T-helper 2 cell treated with Interferon-gamma antibody and Interleukin-4, amounts not matched to agents 5 μg/mL and 100 μg/mL, for 36 hours (primary cell): ENCODE measurements at regions not wholly inside any gene's neighbourhood (a gene's known extent, or its start where the extent isn't known, plus 50 kb on each side); places are given as distances from the start of the nearest gene placed in this dataset.
"Not testable (repeated sequence)": the region's sequence is repeated elsewhere in the genome, so short reads cannot be mapped to it uniquely, and the experiment has no call there.

Source experiments
- DNase-seq: peaks from one replicate; pipeline ENCODE4 v3.0.0; 2021; ENCODE audit warnings: low spot score
- H3K27ac Mint-ChIP-seq: one replicate; pipeline ENCODE4 v1.8.0; 2021; ENCODE audit warnings: mild to moderate bottlenecking, mixed read lengths
- H3K27me3 Mint-ChIP-seq: one replicate; pipeline ENCODE4 v1.8.0; 2021; ENCODE audit warnings: low read depth, mixed read lengths
- H3K36me3 Mint-ChIP-seq: one replicate; pipeline ENCODE4 v1.8.0; 2021; ENCODE audit warnings: low read depth, mixed read lengths
- H3K4me1 Mint-ChIP-seq: one replicate; pipeline ENCODE4 v1.8.0; 2021; ENCODE audit warnings: low read depth, mixed read lengths
- H3K4me3 Mint-ChIP-seq: one replicate; pipeline ENCODE4 v1.8.0; 2022; ENCODE audit warnings: mild to moderate bottlenecking, moderate library complexity, mixed read lengths
- H3K9me3 Mint-ChIP-seq: one replicate; pipeline ENCODE4 v1.8.0; 2021; ENCODE audit warnings: mixed read lengths

- H3K36me3 Mint-ChIP-seq: no peaks in the 10 kb centered on the region
- no peaks in the 10 kb centered on the region for H3K27me3 Mint-ChIP-seq
- H3K9me3 Mint-ChIP-seq: no peaks in the 10 kb centered on the region
- H3K27ac Mint-ChIP-seq: no peak overlapping the region
- DNase-seq: no peak
- peaks cover 4% of the 10 kb centered on the region for H3K4me1 Mint-ChIP-seq
- H3K4me3 Mint-ChIP-seq: no peak overlapping the region
Measured at GRCh38 chr6:146917979-146918378, 286.2 kb upstream of the STXBP5 start.

- no peaks in the 10 kb centered on the region for H3K9me3 Mint-ChIP-seq
- H3K4me3 Mint-ChIP-seq: no peak overlapping the region
- H3K36me3 Mint-ChIP-seq: no peaks in the 10 kb centered on the region
- DNase-seq: no peak
- H3K27me3 Mint-ChIP-seq: no peaks in the 10 kb centered on the region
- no peak overlapping the region for H3K27ac Mint-ChIP-seq
- H3K4me1 Mint-ChIP-seq: peaks cover 1% of the 10 kb centered on the region
Measured at GRCh38 chr6:146919017-146919416, 285.2 kb upstream of the STXBP5 start.

- no peaks in the 10 kb centered on the region for H3K4me1 Mint-ChIP-seq
- no peaks in the 10 kb centered on the region for H3K9me3 Mint-ChIP-seq
- no peak overlapping the region for H3K27ac Mint-ChIP-seq
- H3K36me3 Mint-ChIP-seq: no peaks in the 10 kb centered on the region
- no peak overlapping the region for H3K4me3 Mint-ChIP-seq
- no peaks in the 10 kb centered on the region for H3K27me3 Mint-ChIP-seq
- no peak for DNase-seq
Measured at GRCh38 chr6:146923205-146923833, 280.9 kb upstream of the STXBP5 start.

GRCh38 chr6:146925846-146926245, 278.4 kb upstream of the STXBP5 start:
- H3K27ac Mint-ChIP-seq: no peak overlapping the region
- no peaks in the 10 kb centered on the region for H3K36me3 Mint-ChIP-seq
- H3K4me1 Mint-ChIP-seq: no peaks in the 10 kb centered on the region
- no peaks in the 10 kb centered on the region for H3K9me3 Mint-ChIP-seq
- H3K27me3 Mint-ChIP-seq: no peaks in the 10 kb centered on the region
- no peak overlapping the region for H3K4me3 Mint-ChIP-seq
- no peak for DNase-seq

GRCh38 chr6:146928503-146928902, 275.7 kb upstream of the STXBP5 start:
- H3K9me3 Mint-ChIP-seq: no peaks in the 10 kb centered on the region
- H3K36me3 Mint-ChIP-seq: no peaks in the 10 kb centered on the region
- H3K4me3 Mint-ChIP-seq: no peak overlapping the region
- no peak overlapping the region for H3K27ac Mint-ChIP-seq
- DNase-seq: no peak
- H3K27me3 Mint-ChIP-seq: no peaks in the 10 kb centered on the region
- no peaks in the 10 kb centered on the region for H3K4me1 Mint-ChIP-seq

- Mint-ChIP-seq H3K27ac (no peak overlapping the region), H3K4me3 (no peak overlapping the region), H3K4me1 (no peaks in the 10 kb centered on the region), H3K27me3 (no peaks in the 10 kb centered on the region), H3K36me3 (no peaks in the 10 kb centered on the region), H3K9me3 (no peaks in the 10 kb centered on the region)
- DNase-seq: no peak
Measured at GRCh38 chr6:146931214-146931613, 273.0 kb upstream of the STXBP5 start.

GRCh38 chr6:146937316-146937715, 266.9 kb upstream of the STXBP5 start:
- DNase-seq: no peak
- Mint-ChIP-seq H3K4me3 (no peak overlapping the region), H3K27ac (no peak overlapping the region), H3K4me1 (no peaks in the 10 kb centered on the region), H3K9me3 (peaks cover 5% of the 10 kb centered on the region), H3K36me3 (no peaks in the 10 kb centered on the region), H3K27me3 (no peaks in the 10 kb centered on the region)

GRCh38 chr6:146938266-146938665, 266.0 kb upstream of the STXBP5 start:
- Mint-ChIP-seq H3K27ac (no peak overlapping the region), H3K36me3 (no peaks in the 10 kb centered on the region), H3K27me3 (no peaks in the 10 kb centered on the region), H3K4me1 (no peaks in the 10 kb centered on the region), H3K9me3 (peaks cover 6% of the 10 kb centered on the region), H3K4me3 (no peak overlapping the region)
- DNase-seq: no peak

- H3K27me3 Mint-ChIP-seq, H3K4me3 Mint-ChIP-seq, H3K36me3 Mint-ChIP-seq, H3K9me3 Mint-ChIP-seq, H3K27ac Mint-ChIP-seq, DNase-seq, H3K4me1 Mint-ChIP-seq: not testable (repeated sequence)
Measured at GRCh38 chr6:146939456-146939855, 264.8 kb upstream of the STXBP5 start.

- Mint-ChIP-seq H3K9me3 (peaks cover 13% of the 10 kb centered on the region), H3K27ac (no peak overlapping the region), H3K4me3 (no peak overlapping the region), H3K36me3 (no peaks in the 10 kb centered on the region), H3K4me1 (no peaks in the 10 kb centered on the region), H3K27me3 (no peaks in the 10 kb centered on the region)
- DNase-seq: no peak
Measured at GRCh38 chr6:146943664-146944063, 260.6 kb upstream of the STXBP5 start.

- Mint-ChIP-seq H3K4me1 (no peaks in the 10 kb centered on the region), H3K9me3 (peaks cover 17% of the 10 kb centered on the region), H3K4me3 (no peak overlapping the region), H3K36me3 (no peaks in the 10 kb centered on the region), H3K27me3 (no peaks in the 10 kb centered on the region), H3K27ac (no peak overlapping the region)
- DNase-seq: no peak
Measured at GRCh38 chr6:146944077-146944476, 260.1 kb upstream of the STXBP5 start.

- H3K4me1 Mint-ChIP-seq: peaks cover 1% of the 10 kb centered on the region
- no peaks in the 10 kb centered on the region for H3K27me3 Mint-ChIP-seq
- no peak overlapping the region for H3K4me3 Mint-ChIP-seq
- H3K36me3 Mint-ChIP-seq: no peaks in the 10 kb centered on the region
- peaks cover 18% of the 10 kb centered on the region for H3K9me3 Mint-ChIP-seq
- H3K27ac Mint-ChIP-seq: no peak overlapping the region
- no peak for DNase-seq
Measured at GRCh38 chr6:146944809-146945208, 259.4 kb upstream of the STXBP5 start.

- no peaks in the 10 kb centered on the region for H3K36me3 Mint-ChIP-seq
- no peak overlapping the region for H3K27ac Mint-ChIP-seq
- H3K4me3 Mint-ChIP-seq: no peak overlapping the region
- no peak for DNase-seq
- H3K27me3 Mint-ChIP-seq: no peaks in the 10 kb centered on the region
- peaks cover 18% of the 10 kb centered on the region for H3K9me3 Mint-ChIP-seq
- peaks cover 12% of the 10 kb centered on the region for H3K4me1 Mint-ChIP-seq
Measured at GRCh38 chr6:146946559-146946958, 257.7 kb upstream of the STXBP5 start.

- H3K27me3 Mint-ChIP-seq: no peaks in the 10 kb centered on the region
- no peaks in the 10 kb centered on the region for H3K36me3 Mint-ChIP-seq
- H3K27ac Mint-ChIP-seq: no peak overlapping the region
- no peak overlapping the region for H3K4me3 Mint-ChIP-seq
- DNase-seq: no peak
- H3K9me3 Mint-ChIP-seq: peaks cover 12% of the 10 kb centered on the region
- H3K4me1 Mint-ChIP-seq: peaks cover 12% of the 10 kb centered on the region
Measured at GRCh38 chr6:146948790-146949342, 255.4 kb upstream of the STXBP5 start.

GRCh38 chr6:146949425-146949824, 254.8 kb upstream of the STXBP5 start:
- Mint-ChIP-seq H3K27me3 (no peaks in the 10 kb centered on the region), H3K9me3 (peaks cover 12% of the 10 kb centered on the region), H3K36me3 (no peaks in the 10 kb centered on the region), H3K27ac (no peak overlapping the region), H3K4me3 (no peak overlapping the region), H3K4me1 (peaks cover 12% of the 10 kb centered on the region)
- no peak for DNase-seq
